ENCODE measurements at regions not wholly inside any gene's neighbourhood (a gene's known extent, or its start where the extent isn't known, plus 50 kb on each side); places are given as distances from the start of the nearest gene placed in this dataset.
"Not testable (repeated sequence)": the region's sequence is repeated elsewhere in the genome, so short reads cannot be mapped to it uniquely, and the experiment has no call there.

- Mint-ChIP-seq H3K9me3 (peaks cover 2% of the 10 kb centered on the region), H3K36me3 (no peaks in the 10 kb centered on the region), H3K27me3 (no peaks in the 10 kb centered on the region), H3K27ac (no peak overlapping the region), H3K4me1 (no peaks in the 10 kb centered on the region), H3K4me3 (no peak overlapping the region)
- no peak for ATAC-seq
These were observed 1574.4 kb upstream of the PRR20A start for GRCh38 chr13:55566334-55566733.

DNA sequence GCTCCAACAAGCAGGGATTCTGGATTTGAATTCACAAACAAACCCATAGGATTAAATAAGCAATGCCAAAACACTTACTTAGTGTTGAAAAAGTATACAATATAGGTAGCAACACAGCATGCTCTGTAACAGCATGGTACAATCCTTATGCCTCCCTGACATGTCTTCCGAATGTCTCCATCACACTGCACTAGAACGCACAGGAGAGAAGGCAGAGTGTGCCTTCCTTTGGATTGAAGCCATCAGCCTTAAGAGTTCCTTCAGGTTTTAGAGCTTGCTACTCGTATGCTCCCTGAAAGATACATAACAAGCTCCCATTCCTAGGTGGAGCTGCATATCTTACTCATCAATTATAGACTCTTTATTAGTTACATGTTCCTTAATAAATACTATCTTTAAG lies 1573.9 kb upstream of the PRR20A start:
- ATAC-seq, result no peak
- no peaks in the 10 kb centered on the region for H3K36me3 Mint-ChIP-seq
- H3K27ac Mint-ChIP-seq, result no peak overlapping the region

GRCh38 chr13:55567721-55568625 lies 1572.7 kb upstream of the PRR20A start:
- ATAC-seq, result no peak
- Mint-ChIP-seq H3K9me3 (peaks cover 2% of the 10 kb centered on the region), H3K27me3 (no peaks in the 10 kb centered on the region), H3K4me3 (no peak overlapping the region), H3K36me3 (no peaks in the 10 kb centered on the region), H3K27ac (no peak overlapping the region), H3K4me1 (no peaks in the 10 kb centered on the region)

More for the DNA sequence above, 1573.9 kb upstream of the PRR20A start:
- Mint-ChIP-seq H3K9me3 (peaks cover 2% of the 10 kb centered on the region), H3K27me3 (no peaks in the 10 kb centered on the region), H3K4me3 (no peak overlapping the region), H3K4me1 (no peaks in the 10 kb centered on the region)

DNA sequence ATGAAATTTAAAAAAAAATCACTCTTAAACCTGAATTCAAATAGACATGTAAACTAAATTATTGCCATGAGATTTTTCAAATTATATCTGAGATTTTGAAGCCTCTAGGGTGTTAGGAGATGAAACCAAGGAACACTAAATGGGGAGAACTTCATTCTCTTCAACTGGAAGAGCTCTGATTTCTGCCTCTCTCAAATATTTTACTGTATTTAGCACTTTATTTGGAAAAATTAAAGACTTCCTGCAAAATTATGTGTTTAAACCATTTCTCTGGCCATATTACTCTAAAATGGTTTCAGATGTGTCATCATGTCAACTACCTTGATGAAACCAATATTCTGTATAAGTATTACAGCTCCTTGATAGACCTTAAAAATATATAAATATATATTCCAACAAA lies 1571.6 kb upstream of the PRR20A start:
- Mint-ChIP-seq H3K4me1 (no peaks in the 10 kb centered on the region), H3K4me3 (no peak overlapping the region), H3K27ac (no peak overlapping the region), H3K27me3 (no peaks in the 10 kb centered on the region), H3K36me3 (no peaks in the 10 kb centered on the region), H3K9me3 (peaks cover 2% of the 10 kb centered on the region)
- no peak for ATAC-seq

- Mint-ChIP-seq H3K4me3 (no peak overlapping the region), H3K36me3 (no peaks in the 10 kb centered on the region), H3K9me3 (peaks cover 2% of the 10 kb centered on the region), H3K4me1 (no peaks in the 10 kb centered on the region), H3K27ac (no peak overlapping the region), H3K27me3 (no peaks in the 10 kb centered on the region)
- ATAC-seq, result no peak
These were observed 1571.2 kb upstream of the PRR20A start for GRCh38 chr13:55569514-55569913.

DNA sequence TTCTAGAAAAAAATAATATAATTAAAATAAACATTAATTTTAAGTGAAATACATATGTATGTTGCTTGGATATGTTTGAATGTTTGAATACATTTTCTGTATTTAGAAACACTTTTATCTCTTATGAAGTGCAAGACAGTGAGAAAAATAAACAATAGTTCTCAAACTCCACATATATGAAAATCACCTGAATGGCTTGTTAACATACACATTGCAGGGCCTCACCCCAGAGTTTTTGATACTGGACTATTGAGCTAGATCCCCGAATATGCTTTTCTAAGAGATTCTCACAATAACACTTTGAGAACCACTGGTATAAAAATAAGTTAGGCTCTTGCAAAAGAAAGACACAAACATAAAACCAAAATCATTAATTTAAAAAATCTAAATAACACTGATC lies 1570.3 kb upstream of the PRR20A start:
- H3K4me3 Mint-ChIP-seq, result no peak overlapping the region
- no peaks in the 10 kb centered on the region for H3K27me3 Mint-ChIP-seq
- H3K4me1 Mint-ChIP-seq, result no peaks in the 10 kb centered on the region
- no peak overlapping the region for H3K27ac Mint-ChIP-seq
- peaks cover 2% of the 10 kb centered on the region for H3K9me3 Mint-ChIP-seq
- no peak for ATAC-seq
- no peaks in the 10 kb centered on the region for H3K36me3 Mint-ChIP-seq

- Mint-ChIP-seq H3K36me3 (no peaks in the 10 kb centered on the region), H3K9me3 (peaks cover 2% of the 10 kb centered on the region), H3K27ac (no peak overlapping the region), H3K4me3 (no peak overlapping the region), H3K4me1 (no peaks in the 10 kb centered on the region), H3K27me3 (no peaks in the 10 kb centered on the region)
- no peak for ATAC-seq
These were observed 1569.4 kb upstream of the PRR20A start for GRCh38 chr13:55571237-55571867.

- Mint-ChIP-seq H3K4me3 (no peak overlapping the region), H3K4me1 (no peaks in the 10 kb centered on the region), H3K27ac (no peak overlapping the region)
These were observed 1568.3 kb upstream of the PRR20A start for GRCh38 chr13:55572408-55572807.

DNA sequence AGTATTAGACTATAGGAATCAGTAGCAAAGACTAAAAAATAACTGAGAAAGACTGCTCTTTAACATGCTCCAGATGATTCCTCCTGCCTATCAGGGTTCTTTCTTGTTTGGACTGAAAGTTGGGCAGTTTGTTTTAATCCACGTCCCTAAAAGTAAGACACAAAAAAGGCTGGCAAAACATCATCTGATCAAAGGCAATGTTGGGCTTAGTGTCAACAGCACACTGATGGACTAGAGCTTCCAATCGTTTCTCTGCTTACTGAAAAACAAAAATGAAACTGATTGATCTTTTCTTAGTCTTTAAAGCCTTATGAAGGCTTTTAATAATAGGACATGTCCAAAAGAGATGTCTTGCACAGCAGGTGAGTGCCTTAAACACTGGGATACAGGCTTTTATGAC lies 1567.9 kb upstream of the PRR20A start:
- Mint-ChIP-seq H3K27me3 (no peaks in the 10 kb centered on the region), H3K36me3 (no peaks in the 10 kb centered on the region), H3K4me1 (no peaks in the 10 kb centered on the region), H3K4me3 (no peak overlapping the region), H3K27ac (no peak overlapping the region), H3K9me3 (peaks cover 2% of the 10 kb centered on the region)
- no peak for ATAC-seq

More at GRCh38 chr13:55572408-55572807, 1568.3 kb upstream of the PRR20A start:
- H3K36me3 Mint-ChIP-seq, result no peaks in the 10 kb centered on the region
- H3K9me3 Mint-ChIP-seq, result peaks cover 2% of the 10 kb centered on the region
- no peak for ATAC-seq
- no peaks in the 10 kb centered on the region for H3K27me3 Mint-ChIP-seq

DNA sequence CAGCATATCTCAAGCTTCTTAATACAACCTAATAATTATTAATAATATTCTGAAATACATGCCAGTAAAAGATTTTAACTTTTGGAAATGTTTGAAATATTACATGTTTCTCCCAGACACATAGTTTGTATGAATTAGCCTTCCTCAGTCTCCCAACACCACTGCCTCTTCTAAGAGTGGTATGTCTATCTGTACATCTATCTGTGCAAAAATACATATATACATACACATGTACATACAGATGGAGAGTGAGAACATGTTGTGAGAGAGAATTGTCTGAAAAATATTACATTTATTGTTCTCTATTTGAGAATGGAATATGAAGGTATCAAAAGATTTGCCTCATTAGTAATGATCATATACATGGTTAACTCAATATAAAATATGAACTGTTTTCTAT lies 1567.2 kb upstream of the PRR20A start:
- Mint-ChIP-seq H3K27ac (no peak overlapping the region), H3K4me3 (no peak overlapping the region), H3K4me1 (no peaks in the 10 kb centered on the region), H3K27me3 (no peaks in the 10 kb centered on the region), H3K36me3 (no peaks in the 10 kb centered on the region), H3K9me3 (peaks cover 2% of the 10 kb centered on the region)
- ATAC-seq, result no peak

DNA sequence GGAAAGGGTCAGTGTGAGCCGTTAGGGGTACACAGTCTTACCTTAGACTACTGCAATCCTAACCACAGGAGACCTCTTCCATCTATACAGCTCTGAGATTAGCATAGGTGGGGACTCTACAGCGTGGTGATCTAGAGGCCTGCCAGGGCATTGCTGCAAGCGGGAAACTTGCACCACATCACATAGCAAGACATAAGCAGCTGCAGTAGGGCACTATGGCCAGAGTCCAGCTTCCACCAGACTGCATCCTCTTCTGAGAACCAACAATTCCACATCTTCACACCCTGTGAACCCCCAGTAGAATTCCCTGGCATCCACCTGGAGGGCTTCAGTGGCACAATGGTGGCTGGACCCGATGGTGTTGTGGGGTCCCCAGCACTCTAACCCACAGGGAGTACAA lies 1564.3 kb upstream of the PRR20A start:
- peak; percentile 53 for ATAC-seq
- H3K4me3 Mint-ChIP-seq, result no peak overlapping the region
- no peak overlapping the region for H3K27ac Mint-ChIP-seq
- H3K9me3 Mint-ChIP-seq, result peaks cover 3% of the 10 kb centered on the region
- no peaks in the 10 kb centered on the region for H3K36me3 Mint-ChIP-seq
- H3K4me1 Mint-ChIP-seq, result no peaks in the 10 kb centered on the region
- H3K27me3 Mint-ChIP-seq, result no peaks in the 10 kb centered on the region

GRCh38 chr13:55577082-55577846 lies 1563.5 kb upstream of the PRR20A start:
- no peaks in the 10 kb centered on the region for H3K4me1 Mint-ChIP-seq
- H3K4me3 Mint-ChIP-seq, result no peak overlapping the region
- H3K27me3 Mint-ChIP-seq, result no peaks in the 10 kb centered on the region
- H3K9me3 Mint-ChIP-seq, result peaks cover 3% of the 10 kb centered on the region
- no peak for ATAC-seq
- H3K27ac Mint-ChIP-seq, result no peak overlapping the region
- no peaks in the 10 kb centered on the region for H3K36me3 Mint-ChIP-seq

DNA sequence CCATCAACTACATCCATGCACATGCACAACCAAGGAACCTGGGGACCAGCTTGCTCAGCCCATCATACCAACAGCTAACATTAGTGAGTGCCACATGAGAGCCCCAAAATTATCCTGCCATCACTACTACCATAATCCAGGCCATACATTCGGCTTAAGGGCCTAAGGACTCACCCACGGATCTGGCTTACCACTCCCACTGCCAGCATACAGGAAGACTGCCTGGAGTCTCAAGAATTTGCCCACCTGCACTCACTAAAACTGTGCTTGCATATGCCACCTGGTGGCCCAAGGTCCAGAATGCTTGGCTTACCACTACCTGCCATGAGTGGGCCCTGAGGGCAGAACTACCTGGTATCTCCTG lies 1562.9 kb upstream of the PRR20A start:
- Mint-ChIP-seq H3K9me3 (peaks cover 8% of the 10 kb centered on the region), H3K4me1 (no peaks in the 10 kb centered on the region), H3K36me3 (no peaks in the 10 kb centered on the region), H3K27me3 (no peaks in the 10 kb centered on the region), H3K27ac (no peak overlapping the region), H3K4me3 (no peak overlapping the region)
- no peak for ATAC-seq

GRCh38 chr13:55582294-55582693 lies 1558.4 kb upstream of the PRR20A start:
- H3K4me1 Mint-ChIP-seq, H3K36me3 Mint-ChIP-seq, ATAC-seq, H3K9me3 Mint-ChIP-seq, H3K27ac Mint-ChIP-seq, H3K27me3 Mint-ChIP-seq, H3K4me3 Mint-ChIP-seq: not testable (repeated sequence)

DNA sequence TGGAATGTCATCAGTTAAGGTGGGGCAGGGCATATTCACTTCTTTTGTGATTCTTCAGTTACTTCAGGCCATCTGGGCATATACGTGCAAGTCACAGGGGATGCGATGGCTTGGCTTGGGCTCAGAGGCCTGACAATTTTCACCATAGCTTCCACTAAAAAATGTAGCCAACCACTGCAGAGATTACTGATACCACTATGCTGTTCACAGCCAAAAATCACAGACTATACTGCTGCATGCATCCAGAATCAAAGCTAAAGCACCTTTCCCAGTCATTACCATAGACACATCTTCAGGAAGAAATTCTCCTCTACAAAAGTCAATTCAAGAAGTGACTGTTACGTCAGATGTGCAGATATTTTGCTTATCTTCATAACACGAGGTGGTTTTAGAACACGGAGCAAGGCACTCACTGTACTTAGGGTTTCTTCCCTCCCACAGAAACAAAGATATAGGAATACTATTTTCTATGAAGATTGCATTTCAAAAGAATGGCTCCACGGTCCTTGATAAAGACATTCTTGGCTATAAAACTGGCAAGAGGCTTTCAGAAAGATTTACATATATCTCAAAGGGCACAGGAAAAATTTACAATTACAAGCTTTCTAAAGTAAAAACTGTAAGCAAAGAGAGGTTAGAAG lies 1556.6 kb upstream of the PRR20A start:
- ATAC-seq, result no peak
- Mint-ChIP-seq H3K9me3 (peaks cover 9% of the 10 kb centered on the region), H3K4me1 (no peaks in the 10 kb centered on the region), H3K27ac (no peak overlapping the region), H3K4me3 (no peak overlapping the region), H3K27me3 (no peaks in the 10 kb centered on the region), H3K36me3 (no peaks in the 10 kb centered on the region)
